Astrocyte (in vitro differentiated cells and primary cell): ENCODE measurements at regions not wholly inside any gene's neighbourhood (a gene's known extent, or its start where the extent isn't known, plus 50 kb on each side); places are given as distances from the start of the nearest gene placed in this dataset.

ENCODE experiments used
- DNase-seq: peaks from one replicate; pipeline ENCODE4 v3.0.0-alpha.2; 2010; ENCODE audit warnings: low read depth
- FAIRE-seq: peaks from 2 replicates; lab custom pipeline; 2011; peaks lifted over from hg19 to GRCh38; lab: Jason Lieb, UNC
- H2AFZ ChIP-seq: 2 replicates; pipeline ENCODE4 v1.6.0; 2012; ENCODE audit warnings: low read depth, low read length, inconsistent platforms
- H3K27ac ChIP-seq: 2 replicates; pipeline ENCODE4 v1.5.1; 2011; ENCODE audit warnings: low read depth, low read length, inconsistent platforms
- H3K27me3 ChIP-seq: 2 replicates; pipeline ENCODE4 v1.6.0; 2011; ENCODE audit warnings: low read length, inconsistent platforms; ENCODE audit not compliant: insufficient read depth
- H3K36me3 ChIP-seq: 2 replicates; pipeline ENCODE4 v1.5.1; 2011; ENCODE audit warnings: low read length, inconsistent platforms; ENCODE audit not compliant: insufficient read depth
- H3K4me1 ChIP-seq: 2 replicates; pipeline ENCODE4 v1.5.1; 2011; ENCODE audit warnings: low read length, inconsistent platforms; ENCODE audit not compliant: insufficient read depth
- H3K4me2 ChIP-seq: 2 replicates; pipeline ENCODE4 v1.6.0; 2012; ENCODE audit warnings: low read length, inconsistent platforms
- H3K4me3 ChIP-seq: 2 replicates; pipeline ENCODE4 v1.5.1; 2011; ENCODE audit warnings: low read depth, mild to moderate bottlenecking, low read length, inconsistent platforms; ENCODE audit not compliant: insufficient read depth
- H3K79me2 ChIP-seq: 2 replicates; pipeline ENCODE4 v1.6.0; 2012; ENCODE audit warnings: mild to moderate bottlenecking, low read length, inconsistent platforms; ENCODE audit not compliant: insufficient read depth
- H3K9ac ChIP-seq: 2 replicates; pipeline ENCODE4 v1.6.0; 2012; ENCODE audit warnings: mild to moderate bottlenecking, low read length, inconsistent platforms
- H3K9me3 ChIP-seq: 2 replicates; pipeline ENCODE4 v1.5.1; 2012; ENCODE audit warnings: low read depth, mild to moderate bottlenecking, low read length, inconsistent platforms; ENCODE audit not compliant: insufficient read depth
- H4K20me1 ChIP-seq: 2 replicates; pipeline ENCODE4 v1.6.0; 2012; ENCODE audit warnings: low read length, inconsistent platforms; ENCODE audit not compliant: insufficient read depth
- H3K27ac Mint-ChIP-seq: one replicate; pipeline ENCODE4 v1.8.0; 2021; ENCODE audit warnings: mild to moderate bottlenecking, mixed read lengths; ENCODE audit not compliant: unreplicated experiment
- H3K27me3 Mint-ChIP-seq: one replicate; pipeline ENCODE4 v1.8.0; 2021; ENCODE audit warnings: low read depth, mixed read lengths; ENCODE audit not compliant: unreplicated experiment
- H3K36me3 Mint-ChIP-seq: one replicate; pipeline ENCODE4 v1.8.0; 2021; ENCODE audit warnings: low read depth, mixed read lengths; ENCODE audit not compliant: unreplicated experiment
- H3K4me1 Mint-ChIP-seq: one replicate; pipeline ENCODE4 v1.8.0; 2021; ENCODE audit warnings: low read depth, mixed read lengths; ENCODE audit not compliant: unreplicated experiment
- H3K4me3 Mint-ChIP-seq: one replicate; pipeline ENCODE4 v1.8.0; 2021; ENCODE audit warnings: mild to moderate bottlenecking, moderate library complexity, mixed read lengths; ENCODE audit not compliant: unreplicated experiment
- H3K9me3 Mint-ChIP-seq: one replicate; pipeline ENCODE4 v1.8.0; 2021; ENCODE audit warnings: mild to moderate bottlenecking, mixed read lengths; ENCODE audit not compliant: unreplicated experiment
- CTCF ChIP-seq: IDR thresholded peaks from 2 replicates; pipeline ENCODE4 v1.5.1; 2011; ENCODE audit warnings: low read depth, mild to moderate bottlenecking, inconsistent platforms, low read length, moderate library complexity; ENCODE audit not compliant: insufficient read depth
- EZH2 ChIP-seq: IDR thresholded peaks from 2 replicates; pipeline ENCODE4 v1.6.1; 2012; ENCODE audit warnings: mild to moderate bottlenecking, low read length, inconsistent platforms; ENCODE audit not compliant: insufficient read depth

- H3K27me3 Mint-ChIP-seq, result no peaks in the 10 kb centered on the region
- no peak overlapping the region for H3K4me2 ChIP-seq
- H2AFZ ChIP-seq, result no peak overlapping the region
- H3K4me1 Mint-ChIP-seq, result no peaks in the 10 kb centered on the region
- no peaks in the 10 kb centered on the region for H3K79me2 ChIP-seq
- H3K4me3 Mint-ChIP-seq, result no peak overlapping the region
- no peaks in the 10 kb centered on the region for H3K9me3 ChIP-seq
- no peaks in the 10 kb centered on the region for H3K36me3 ChIP-seq
- DNase-seq (no peak), FAIRE-seq (no peak)
- H3K27ac Mint-ChIP-seq, result no peak overlapping the region
- H3K27me3 ChIP-seq, result no peaks in the 10 kb centered on the region
- H3K4me1 ChIP-seq, result no peaks in the 10 kb centered on the region
- no peaks in the 10 kb centered on the region for H3K9me3 Mint-ChIP-seq
- H3K9ac ChIP-seq, result no peak overlapping the region
- H3K27ac ChIP-seq, result no peak overlapping the region
- H3K4me3 ChIP-seq, result no peak overlapping the region
- TF ChIP-seq EZH2, result no peak
- no peak for TF ChIP-seq CTCF
- H4K20me1 ChIP-seq, result no peaks in the 10 kb centered on the region
- no peaks in the 10 kb centered on the region for H3K36me3 Mint-ChIP-seq
These were observed 315.8 kb upstream of the POU3F3 start for GRCh38 chr2:104538077-104538476.

- Histone ChIP-seq H3K9me3 (no peaks in the 10 kb centered on the region), H4K20me1 (no peaks in the 10 kb centered on the region), H3K4me1 (no peaks in the 10 kb centered on the region), H3K9ac (no peak overlapping the region), H3K4me3 (no peak overlapping the region), H3K79me2 (no peaks in the 10 kb centered on the region), H3K27ac (no peak overlapping the region), H3K36me3 (no peaks in the 10 kb centered on the region), H3K27me3 (no peaks in the 10 kb centered on the region), H2AFZ (no peak overlapping the region), H3K4me2 (no peak overlapping the region)
- H3K4me3 Mint-ChIP-seq, result no peak overlapping the region
- no peaks in the 10 kb centered on the region for H3K36me3 Mint-ChIP-seq
- H3K4me1 Mint-ChIP-seq, result no peaks in the 10 kb centered on the region
- FAIRE-seq, result no peak
- DNase-seq, result no peak
- no peak for TF ChIP-seq EZH2
- TF ChIP-seq CTCF, result no peak
- no peak overlapping the region for H3K27ac Mint-ChIP-seq
- H3K9me3 Mint-ChIP-seq, result no peaks in the 10 kb centered on the region
- H3K27me3 Mint-ChIP-seq, result peaks cover 4% of the 10 kb centered on the region
These were observed 314.3 kb upstream of the POU3F3 start for GRCh38 chr2:104539649-104540048.

GRCh38 chr2:104545055-104545454 is 308.9 kb upstream of the POU3F3 start:
- H3K4me3 ChIP-seq, result no peak overlapping the region
- H3K4me3 Mint-ChIP-seq, result no peak overlapping the region
- no peak overlapping the region for H2AFZ ChIP-seq
- H3K36me3 ChIP-seq, result no peaks in the 10 kb centered on the region
- H3K79me2 ChIP-seq, result no peaks in the 10 kb centered on the region
- no peak overlapping the region for H3K27ac ChIP-seq
- H3K36me3 Mint-ChIP-seq, result no peaks in the 10 kb centered on the region
- no peaks in the 10 kb centered on the region for H3K9me3 ChIP-seq
- H3K4me1 Mint-ChIP-seq, result no peaks in the 10 kb centered on the region
- no peak overlapping the region for H3K4me2 ChIP-seq
- no peak overlapping the region for H3K9ac ChIP-seq
- no peak for FAIRE-seq
- H4K20me1 ChIP-seq, result no peaks in the 10 kb centered on the region
- no peak for DNase-seq
- peaks cover 2% of the 10 kb centered on the region for H3K9me3 Mint-ChIP-seq
- H3K4me1 ChIP-seq, result no peaks in the 10 kb centered on the region
- H3K27me3 ChIP-seq, result no peaks in the 10 kb centered on the region
- H3K27me3 Mint-ChIP-seq, result peaks cover 9% of the 10 kb centered on the region
- no peak overlapping the region for H3K27ac Mint-ChIP-seq
- TF ChIP-seq CTCF (no peak), EZH2 (no peak)
